ENCODE measurements at regions not wholly inside any gene's neighbourhood (a gene's known extent, or its start where the extent isn't known, plus 50 kb on each side); places are given as distances from the start of the nearest gene placed in this dataset.
"Not testable (repeated sequence)": the region's sequence is repeated elsewhere in the genome, so short reads cannot be mapped to it uniquely, and the experiment has no call there.

- not testable (repeated sequence) for FAIRE-seq; DNase-seq (ENCODE audit: insufficient read length, low spot score)
Measured at GRCh38 chr11:3307584-3307983, 71.4 kb downstream of the ZNF195 start.

GRCh38 chr11:3301060-3301459 lies 68.8 kb upstream of the MRGPRE start:
- not testable (repeated sequence) for FAIRE-seq; DNase-seq (ENCODE audit: insufficient read length, low spot score)

GRCh38 chr11:3300579-3300978 lies 68.4 kb upstream of the MRGPRE start:
- not testable (repeated sequence) for FAIRE-seq; DNase-seq (ENCODE audit: insufficient read length, low spot score)

DNA sequence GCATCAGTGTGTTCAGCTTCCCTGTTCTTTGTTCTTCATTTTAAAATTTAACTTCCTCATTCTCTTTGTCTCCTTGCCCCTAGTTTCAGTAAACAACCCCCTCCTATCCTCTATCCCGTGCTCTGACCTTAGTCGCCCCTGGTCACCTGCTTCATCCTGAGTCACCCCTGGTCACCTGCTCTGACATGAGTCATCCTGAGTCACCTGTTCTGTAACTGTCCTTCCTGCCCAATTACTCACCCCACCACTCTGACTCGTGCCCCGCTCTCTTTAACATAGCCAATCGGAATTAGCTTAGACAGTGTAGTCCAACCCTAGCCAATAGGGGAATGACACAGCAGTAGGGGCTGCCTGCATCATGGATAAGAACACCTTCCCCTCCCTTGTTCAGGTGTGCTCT lies 65.6 kb upstream of the MRGPRE start:
- peak; percentile 40 for FAIRE-seq
- not testable (repeated sequence) for DNase-seq (ENCODE audit: insufficient read length, low spot score)

DNA sequence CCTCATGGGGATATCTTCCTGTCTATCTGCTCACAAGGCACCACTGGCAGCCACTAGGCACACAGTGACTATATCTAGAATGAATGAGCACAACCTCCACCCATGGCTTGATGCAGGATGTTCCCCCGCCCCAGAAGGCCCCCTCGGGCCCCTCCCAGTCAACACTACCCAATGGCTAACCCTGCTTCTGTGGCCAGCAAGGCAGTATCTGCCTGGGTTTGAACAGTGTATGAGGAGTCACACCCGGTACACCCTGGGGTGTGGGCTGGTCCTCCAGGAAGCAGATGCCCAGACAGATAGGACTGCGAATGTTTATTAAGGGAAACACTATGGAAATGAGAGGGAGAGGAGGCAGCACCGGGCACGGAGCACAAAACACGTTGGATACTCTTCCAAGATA lies 58.3 kb upstream of the MRGPRE start:
- DNase-seq (ENCODE audit: insufficient read length, low spot score); FAIRE-seq: not testable (repeated sequence)

- not testable (repeated sequence) for DNase-seq (ENCODE audit: insufficient read length, low spot score); FAIRE-seq
Measured at GRCh38 chr11:3287326-3287905, 55.2 kb upstream of the MRGPRE start.

- DNase-seq (ENCODE audit: insufficient read length, low spot score); FAIRE-seq: not testable (repeated sequence)
Measured at GRCh38 chr11:3285261-3285660, 53.0 kb upstream of the MRGPRE start.

DNA sequence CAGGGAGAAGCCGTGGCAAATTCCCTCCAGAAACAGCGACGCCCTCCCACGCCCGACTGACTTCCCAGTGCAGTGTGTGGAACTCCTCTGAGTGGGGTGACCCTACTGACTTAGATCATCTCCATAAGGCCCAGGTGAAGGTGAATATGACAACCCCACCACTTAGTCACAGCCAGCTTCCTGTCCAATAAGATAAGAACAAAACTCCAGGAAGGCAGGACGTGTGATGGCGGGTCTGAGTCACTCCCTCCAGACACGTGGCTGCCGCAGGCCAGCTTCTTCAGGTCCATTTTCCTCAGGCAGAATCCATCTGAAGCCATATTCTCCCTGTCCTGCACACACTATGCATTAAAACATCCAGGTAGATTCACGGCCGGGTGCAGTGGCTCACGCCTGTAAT lies 52.0 kb upstream of the MRGPRE start:
- FAIRE-seq; DNase-seq (ENCODE audit: insufficient read length, low spot score): not testable (repeated sequence)

DNA sequence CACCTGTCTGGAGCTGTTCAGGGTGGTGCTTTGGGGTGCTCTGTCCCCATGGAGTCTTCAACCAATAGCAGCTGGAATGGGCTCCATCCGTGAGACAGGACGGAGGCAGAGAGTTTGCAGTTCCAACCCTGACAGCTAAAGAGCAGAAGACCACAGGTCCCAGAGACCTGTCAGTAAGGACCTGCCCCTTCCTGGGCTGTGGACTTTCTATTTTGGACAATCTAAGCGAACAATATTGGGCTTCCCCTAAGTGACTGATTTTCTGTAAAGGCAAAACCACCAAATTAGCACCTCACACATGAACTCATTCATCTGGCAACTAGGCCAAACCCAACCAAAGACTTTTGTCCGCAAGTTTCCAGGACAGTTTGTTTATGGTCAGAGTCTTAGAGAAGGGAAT lies 50.5 kb upstream of the MRGPRE start:
- not testable (repeated sequence) for DNase-seq (ENCODE audit: insufficient read length, low spot score); FAIRE-seq
